Islet precursor cell (in vitro differentiated cells): ENCODE measurements at regions not wholly inside any gene's neighbourhood (a gene's known extent, or its start where the extent isn't known, plus 50 kb on each side); places are given as distances from the start of the nearest gene placed in this dataset.
"Not testable (repeated sequence)": the region's sequence is repeated elsewhere in the genome, so short reads cannot be mapped to it uniquely, and the experiment has no call there.

Experiments used
- DNase-seq: peaks from one replicate; pipeline ENCODE4 v3.0.0-alpha.2; 2018

- no peak for DNase-seq
Measured at GRCh38 chr13:110811008-110811720, 97.7 kb downstream of the ING1 start.

- DNase-seq = no peak
Measured at GRCh38 chr13:110811771-110812120, 98.2 kb downstream of the ING1 start.

- no peak for DNase-seq
Measured at GRCh38 chr13:110812121-110812868, 98.8 kb downstream of the ING1 start.

DNA sequence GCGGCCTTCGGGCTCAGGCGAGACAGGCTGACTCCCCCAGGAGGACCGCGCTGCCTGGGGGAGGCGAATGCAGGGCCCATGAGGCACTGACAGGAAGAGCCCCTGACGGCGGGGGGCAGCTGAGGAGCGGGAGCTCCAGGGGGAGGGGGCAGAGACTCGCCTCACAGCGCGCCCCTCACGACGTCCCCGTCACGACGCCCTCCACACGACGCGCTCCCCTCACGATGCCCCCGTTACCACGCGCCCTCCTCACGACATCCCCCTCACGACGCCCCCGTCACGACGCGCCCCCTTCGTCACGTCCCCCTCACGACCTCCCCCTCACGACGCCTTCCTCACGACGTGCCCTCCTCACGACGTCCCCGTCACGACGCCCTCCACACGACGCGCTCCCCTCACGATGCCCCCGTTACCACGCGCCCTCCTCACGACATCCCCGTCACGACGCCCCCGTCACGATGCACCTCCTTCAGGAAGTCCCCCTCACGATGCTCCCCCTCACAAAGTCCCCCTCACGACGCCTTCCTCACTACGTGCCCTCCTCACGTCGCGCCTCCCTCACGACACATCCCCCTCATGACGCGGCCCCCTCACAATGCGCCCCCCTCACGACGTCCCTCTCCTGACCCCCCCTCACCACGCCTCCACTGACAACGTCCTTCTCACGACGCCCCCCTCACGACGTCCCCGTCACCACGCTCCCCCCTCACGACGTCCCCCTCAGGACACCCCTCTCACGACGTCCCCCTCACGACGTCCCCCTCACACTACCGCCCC lies 99.6 kb downstream of the ING1 start:
- DNase-seq = no peak

GRCh38 chr13:110813646-110814624 lies 100.4 kb downstream of the ING1 start:
- DNase-seq = peak; percentile 46

DNA sequence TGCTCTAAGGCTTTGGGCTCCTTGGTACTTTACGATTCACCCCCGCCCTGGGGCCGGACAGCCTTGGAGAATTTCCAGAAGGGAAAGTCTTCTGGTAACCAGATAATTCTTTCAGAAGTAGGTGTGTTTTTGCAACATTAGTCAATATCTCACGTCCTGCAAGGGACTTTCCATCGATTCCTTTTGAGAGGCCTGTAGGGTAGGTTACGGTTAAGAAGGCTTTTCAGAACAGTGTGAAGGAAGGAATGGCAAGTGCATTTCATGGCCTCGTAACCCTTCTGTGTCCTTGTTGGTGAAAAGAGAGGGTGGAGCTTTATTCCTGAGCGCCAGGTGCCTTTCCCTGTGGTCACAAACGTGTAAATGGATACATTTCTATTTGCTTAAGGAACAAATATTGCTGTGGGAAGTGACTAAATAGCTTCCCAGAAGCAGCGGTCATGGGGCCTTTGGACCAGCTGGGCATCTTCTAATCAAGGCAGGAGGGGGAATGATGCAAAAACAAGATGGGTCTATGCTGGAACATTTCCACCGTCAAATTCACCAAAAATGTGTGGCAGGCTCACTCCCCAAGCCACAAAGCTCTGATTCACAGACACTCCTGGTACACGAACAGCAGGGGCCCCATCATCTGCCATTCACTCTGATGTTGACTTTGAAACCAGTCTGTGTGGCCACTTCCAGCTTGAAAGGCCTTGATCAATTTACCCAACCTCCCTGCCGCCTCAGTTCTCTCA lies 99.2 kb downstream of the ANKRD10 start:
- DNase-seq = no peak

- DNase-seq = no peak
Measured at GRCh38 chr13:110816500-110816899, 98.4 kb downstream of the ANKRD10 start.

DNA sequence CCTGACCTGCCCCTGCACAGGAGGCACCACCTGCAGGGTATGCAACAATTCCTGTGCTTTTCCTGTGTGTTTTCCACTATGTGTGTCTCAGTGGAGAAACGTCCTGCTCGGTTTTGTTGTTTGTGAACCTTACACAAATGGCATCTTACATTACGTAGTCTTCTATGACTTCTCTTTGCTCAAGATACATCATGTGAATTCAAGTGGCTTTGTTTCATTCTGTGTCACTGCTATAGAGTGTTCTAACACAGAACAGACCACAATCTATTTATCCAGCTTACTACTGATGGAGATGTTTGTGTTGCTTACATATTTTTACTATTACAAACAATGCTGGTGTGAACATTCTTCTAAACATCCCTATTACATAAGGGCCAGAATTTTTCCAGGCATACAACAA lies 97.7 kb downstream of the ANKRD10 start:
- no peak for DNase-seq

DNA sequence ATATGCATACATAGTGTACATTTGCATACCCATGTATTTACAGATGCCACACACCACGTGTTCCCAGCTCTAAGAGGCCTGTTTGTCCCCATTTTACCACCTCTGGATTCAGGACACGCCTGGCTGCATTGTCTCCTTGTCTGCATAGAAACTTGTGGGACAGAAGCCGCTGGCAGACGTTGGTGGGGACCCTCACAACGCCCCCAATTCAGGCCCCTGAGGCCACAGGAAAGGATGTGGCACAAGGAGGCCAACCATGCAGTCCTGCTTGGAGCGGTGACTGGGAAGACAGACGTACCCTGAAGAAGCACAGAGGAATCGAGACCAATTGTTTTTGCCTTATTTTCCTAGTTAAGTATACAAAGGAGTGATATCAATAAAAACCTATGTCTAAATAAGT lies 96.1 kb downstream of the ANKRD10 start:
- DNase-seq = no peak

- peak; percentile 87 for DNase-seq
Measured at GRCh38 chr13:110819203-110820014, 95.5 kb downstream of the ANKRD10 start.

DNA sequence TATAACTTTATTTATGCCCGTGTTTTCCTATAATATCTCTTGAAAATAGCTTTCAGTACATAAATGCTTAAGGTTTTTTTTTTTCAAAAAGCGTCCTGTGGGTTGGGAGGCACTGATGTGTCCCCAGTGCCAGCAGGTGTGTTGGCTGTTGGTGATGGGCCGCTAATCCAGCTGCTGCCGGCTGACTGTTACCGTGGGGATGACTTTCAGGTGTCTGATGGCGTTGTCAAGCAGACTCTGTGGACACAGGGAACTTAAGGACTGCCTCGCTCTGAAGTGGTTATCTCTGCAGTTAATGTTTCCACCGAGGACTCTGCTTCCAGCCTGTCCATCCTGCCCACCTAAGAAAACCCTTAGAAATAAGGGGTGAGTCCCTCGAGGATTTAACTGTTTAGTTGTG lies 94.5 kb downstream of the ANKRD10 start:
- no peak for DNase-seq

GRCh38 chr13:110821837-110822668 lies 92.8 kb downstream of the ANKRD10 start:
- DNase-seq = not testable (repeated sequence)

- DNase-seq = no peak
Measured at GRCh38 chr13:110822669-110822945, 92.3 kb downstream of the ANKRD10 start.

DNA sequence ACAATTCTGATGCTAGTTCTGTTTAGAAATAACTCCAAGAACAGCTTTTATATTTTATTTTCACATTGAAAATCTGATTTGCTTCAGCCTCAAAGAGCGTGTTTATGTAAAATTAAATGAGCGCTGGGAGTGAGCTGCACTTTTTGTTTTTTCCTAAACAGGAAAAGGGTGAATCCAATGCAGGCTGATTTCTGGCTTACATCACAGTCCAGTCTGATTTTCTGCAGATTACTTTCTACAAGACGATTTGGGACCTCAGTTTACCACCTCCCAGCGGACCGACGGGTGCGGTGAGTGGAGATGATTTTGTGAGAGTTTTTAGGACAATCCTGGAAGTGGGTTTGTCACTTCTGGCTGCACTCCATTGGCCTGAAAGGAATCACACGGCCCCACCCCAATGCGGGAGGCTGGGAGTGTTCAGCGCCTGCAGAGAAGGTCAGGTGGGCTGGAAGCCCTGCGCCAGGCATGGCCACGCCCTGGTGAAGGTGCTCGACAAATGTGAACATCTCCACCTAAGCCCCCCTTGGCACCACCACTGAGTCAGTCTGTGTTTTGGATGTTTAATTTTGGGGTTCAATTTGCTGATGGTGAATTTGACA lies 90.1 kb downstream of the ANKRD10 start:
- no peak for DNase-seq

GRCh38 chr13:110825516-110825915 lies 89.4 kb downstream of the ANKRD10 start:
- DNase-seq = no peak

GRCh38 chr13:110826101-110826500 lies 88.8 kb downstream of the ANKRD10 start:
- no peak for DNase-seq

DNA sequence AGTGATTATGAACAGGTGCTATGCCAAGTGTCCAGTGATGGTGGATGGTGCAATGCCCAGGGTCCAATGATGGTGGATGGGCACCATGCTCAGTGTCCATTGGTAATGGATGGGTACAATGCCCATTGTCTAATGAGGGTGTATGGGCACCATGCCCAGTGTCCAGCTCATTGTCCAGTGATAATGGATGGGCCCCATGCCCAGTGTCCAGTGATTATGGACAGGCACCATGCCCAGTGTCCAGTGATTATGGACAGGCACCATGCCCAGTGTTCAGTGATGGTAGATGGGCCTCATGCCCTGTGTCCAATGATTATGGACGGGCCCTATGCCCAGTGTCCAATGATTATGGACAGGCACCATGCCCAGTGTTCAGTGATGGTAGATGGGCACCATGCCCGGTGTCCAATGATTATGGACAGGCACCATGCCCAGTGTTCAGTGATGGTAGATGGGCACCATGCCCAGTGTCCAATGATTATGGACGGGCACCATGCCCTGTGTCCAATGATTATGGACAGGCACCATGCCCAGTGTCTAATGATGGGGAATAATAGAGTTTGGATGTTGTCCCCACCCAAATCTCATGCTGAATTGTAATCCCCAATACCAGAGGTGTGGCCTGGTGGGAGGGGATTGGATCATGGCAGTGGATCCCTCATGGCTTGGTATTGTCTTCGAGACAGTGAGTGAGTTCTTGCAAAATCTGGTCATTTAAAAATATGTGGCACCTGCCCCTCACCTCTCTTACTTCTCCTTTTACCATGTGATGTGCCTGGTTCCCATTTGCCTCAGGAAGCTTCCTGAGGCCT lies 87.8 kb downstream of the ANKRD10 start:
- no peak for DNase-seq
